T-helper 1 cell treated with Interleukin-12 subunit alpha and Interleukin-12 subunit beta and Interleukin-4 antibody, amounts not matched to agents 30 ng/mL and 1 ng/mL, for 36 hours (primary cell): ENCODE measurements at regions not wholly inside any gene's neighbourhood (a gene's known extent, or its start where the extent isn't known, plus 50 kb on each side); places are given as distances from the start of the nearest gene placed in this dataset.

ENCODE experiments used
- intact Hi-C: fragments of 100-400 bp; cut with micrococcal nuclease; formaldehyde crosslinking; loops from one replicate; pipeline ENCODE4 v1.15.1; 2024

DNA sequence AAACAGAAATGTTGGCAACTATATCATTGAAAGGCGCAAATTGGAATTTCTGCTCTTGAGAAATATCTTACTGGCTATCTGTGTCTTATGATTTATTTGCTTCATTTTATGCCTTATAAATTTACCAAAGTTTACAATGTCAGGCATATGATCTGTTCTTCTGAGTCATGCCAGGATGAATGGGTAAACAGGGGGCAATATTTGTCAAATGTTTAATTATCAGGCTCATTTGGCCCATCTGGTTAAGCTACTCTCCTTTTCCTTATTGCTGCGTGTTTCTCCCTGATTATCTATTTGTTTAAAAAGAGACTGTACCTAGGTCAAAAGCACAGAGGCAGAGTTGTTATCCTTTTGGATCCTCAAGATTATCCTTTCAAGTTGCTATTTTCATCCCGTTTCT is 903.8 kb upstream of the PCDH10 start:
- intact Hi-C loops = no loop called here

DNA sequence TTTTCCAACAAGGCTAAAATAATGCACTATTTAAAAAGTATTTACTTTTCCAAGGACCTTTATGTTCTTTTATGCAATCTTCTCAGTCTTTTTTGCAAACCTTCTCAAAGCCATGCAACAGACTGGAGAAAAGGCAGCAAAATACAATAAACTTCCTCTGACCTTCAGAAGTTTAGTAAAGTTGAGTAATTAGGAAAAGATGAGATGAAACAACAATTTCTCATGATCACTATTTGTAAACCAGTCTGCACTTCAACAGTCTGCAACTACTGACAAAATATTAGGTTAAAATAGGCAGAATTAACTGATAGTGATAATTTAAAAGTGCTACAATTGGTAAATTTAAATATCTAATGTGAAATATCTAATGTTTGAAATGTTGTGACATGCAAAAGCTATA is 884.9 kb upstream of the PCDH10 start:
- intact Hi-C loops = no loop called here

DNA sequence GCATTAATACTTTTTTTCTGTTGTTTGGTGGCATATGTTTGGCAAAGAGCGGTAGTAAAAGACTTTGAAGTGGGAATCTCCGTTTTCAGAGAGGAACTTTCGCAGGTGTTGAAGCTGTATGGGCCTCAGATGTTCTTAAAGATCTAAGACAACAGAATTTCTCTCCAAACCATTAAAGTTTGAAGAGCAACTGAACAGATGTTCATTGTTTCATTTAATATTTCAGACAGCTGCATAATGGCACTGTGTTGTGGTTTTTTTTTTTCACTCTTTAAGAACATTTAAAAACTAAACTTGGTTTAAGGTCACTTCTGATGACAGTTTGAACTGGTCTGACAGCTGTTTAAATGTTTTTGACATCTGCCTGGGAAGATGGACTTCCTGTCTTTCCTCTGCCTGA is 882.7 kb upstream of the PCDH10 start:
- intact Hi-C loops = no loop called here

DNA sequence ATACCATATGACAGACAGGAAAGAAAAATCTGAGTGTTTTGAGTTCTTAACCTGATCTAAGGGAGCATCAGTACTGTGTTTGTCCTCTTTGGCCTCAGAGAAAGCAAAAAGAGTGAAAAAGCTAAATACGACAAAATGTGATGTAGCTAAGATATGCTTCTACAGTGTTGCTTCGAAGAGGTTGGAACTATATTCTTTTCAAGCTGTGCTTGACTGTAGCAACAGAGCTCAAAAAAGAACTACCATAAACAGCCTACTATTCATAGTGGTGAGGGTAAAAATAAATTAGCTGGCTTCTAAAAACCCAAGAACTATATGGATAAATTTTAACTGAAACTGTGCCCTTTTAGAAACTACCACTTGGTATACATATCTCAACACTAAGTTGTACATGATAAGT is 881.8 kb upstream of the PCDH10 start:
- intact Hi-C loops = no loop called here

DNA sequence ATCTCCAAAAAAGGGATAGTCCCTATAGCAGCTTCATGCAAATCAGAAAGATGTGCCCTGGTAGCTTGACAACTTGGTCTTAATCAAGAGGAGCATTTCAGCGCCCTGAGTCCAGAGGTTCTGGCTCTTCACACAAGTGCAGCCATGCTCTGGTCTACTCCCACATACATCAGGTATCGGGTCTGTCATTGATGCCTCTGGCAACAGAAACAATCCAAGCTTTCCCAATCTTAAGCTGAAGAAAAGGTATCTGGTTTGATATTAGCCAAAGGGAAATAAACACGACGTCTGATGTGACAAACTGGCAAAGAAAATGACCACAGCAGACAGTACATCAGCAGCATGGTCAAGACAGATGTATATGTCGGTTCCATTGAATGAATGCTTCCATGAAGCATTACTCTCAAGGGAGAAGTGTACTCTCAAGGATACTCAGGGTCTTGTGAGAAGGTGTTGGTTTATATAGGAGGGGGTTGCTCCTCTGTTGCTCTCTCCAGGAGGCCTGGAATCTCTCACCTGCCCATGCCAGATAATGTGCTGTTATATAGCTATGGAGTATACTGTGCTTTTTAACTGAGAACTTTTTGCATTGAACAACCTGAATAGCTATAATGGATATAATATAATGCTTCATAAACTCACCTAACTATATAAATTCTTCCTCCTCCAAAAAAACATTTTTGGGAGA is 879.6 kb upstream of the PCDH10 start:
- intact Hi-C loops = no loop called here

DNA sequence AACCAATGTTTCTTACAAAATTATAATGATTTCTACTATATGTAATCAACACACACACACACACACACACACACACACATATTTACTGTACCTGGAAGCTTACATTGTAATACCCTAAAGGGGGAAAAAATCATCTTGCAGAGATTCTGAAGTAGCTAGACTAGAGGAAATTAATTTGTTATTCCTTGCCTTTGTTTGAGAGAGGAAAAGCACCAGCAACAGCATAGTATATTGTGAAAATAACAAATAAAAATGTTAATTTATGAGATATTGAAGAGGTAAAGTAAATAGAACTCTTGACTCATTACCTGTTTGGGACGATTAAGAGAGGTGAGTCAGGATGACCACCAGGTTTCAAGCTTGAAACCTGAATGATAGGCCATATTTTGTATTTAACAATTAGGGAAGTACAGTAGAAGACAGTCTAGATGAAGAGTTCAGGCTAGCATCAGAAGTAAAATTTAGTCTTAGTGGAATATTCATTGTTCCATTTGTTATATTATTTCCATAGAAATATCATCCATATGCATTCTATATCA is 873.4 kb upstream of the PCDH10 start:
- intact Hi-C loops = no loop called here

DNA sequence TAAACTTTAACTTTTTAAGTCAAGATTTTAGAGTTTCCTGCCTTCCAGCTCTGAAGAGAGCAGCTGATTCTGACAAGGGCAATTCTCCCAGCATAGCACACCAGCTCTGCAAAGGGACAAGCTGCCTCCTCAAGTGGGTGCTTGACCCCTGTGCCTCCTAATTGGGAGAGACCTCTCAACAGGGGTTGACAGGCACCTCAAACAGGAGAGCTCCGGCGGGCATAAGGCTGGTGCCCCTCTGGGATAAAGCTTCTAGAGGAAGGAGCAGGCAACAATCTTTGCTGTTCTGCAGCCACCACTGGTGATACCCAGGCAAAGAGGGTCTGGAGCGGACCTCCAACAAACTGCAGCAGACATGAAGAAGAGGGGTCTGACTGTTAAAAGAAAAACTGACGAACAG is 872.9 kb upstream of the PCDH10 start:
- intact Hi-C loops = no loop called here

DNA sequence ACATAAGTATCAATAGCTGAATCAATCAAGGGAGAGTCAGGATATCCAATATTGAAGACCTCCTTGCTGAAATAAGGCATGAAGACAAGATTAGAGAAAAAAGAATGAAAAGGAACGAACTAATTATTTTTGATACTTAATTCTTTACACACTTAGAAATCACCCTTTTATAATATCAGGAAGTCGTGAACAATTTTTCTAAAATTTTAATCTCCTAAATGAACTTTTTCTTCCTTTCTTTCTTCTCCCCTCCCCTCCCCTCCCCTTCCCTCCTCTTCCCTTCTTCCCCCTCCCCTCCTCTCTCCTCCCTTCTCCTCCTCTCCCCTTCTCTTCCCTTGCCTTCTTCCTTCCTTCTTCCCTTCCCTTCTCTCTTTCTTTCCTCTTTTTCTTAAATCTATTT is 872.1 kb upstream of the PCDH10 start:
- intact Hi-C loops = no loop called here

DNA sequence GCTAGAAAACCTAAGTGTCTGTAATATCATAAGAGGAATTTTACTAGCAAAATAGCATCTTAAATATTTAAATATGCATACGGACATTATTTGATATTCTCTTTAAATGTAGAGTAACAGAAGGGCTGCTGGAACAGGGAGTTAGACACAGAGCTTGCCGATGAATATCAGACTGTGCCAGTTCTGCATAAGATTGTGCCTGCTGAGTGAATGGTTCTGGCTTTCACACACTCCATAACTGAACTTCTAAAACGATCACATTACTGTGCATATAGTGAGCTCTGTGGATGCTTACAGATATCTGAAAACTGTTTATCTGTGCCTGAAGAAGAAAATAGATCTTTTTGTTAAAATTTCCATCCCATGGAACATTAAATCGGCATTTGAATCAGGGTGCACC is 867.4 kb upstream of the PCDH10 start:
- intact Hi-C loops = no loop called here

DNA sequence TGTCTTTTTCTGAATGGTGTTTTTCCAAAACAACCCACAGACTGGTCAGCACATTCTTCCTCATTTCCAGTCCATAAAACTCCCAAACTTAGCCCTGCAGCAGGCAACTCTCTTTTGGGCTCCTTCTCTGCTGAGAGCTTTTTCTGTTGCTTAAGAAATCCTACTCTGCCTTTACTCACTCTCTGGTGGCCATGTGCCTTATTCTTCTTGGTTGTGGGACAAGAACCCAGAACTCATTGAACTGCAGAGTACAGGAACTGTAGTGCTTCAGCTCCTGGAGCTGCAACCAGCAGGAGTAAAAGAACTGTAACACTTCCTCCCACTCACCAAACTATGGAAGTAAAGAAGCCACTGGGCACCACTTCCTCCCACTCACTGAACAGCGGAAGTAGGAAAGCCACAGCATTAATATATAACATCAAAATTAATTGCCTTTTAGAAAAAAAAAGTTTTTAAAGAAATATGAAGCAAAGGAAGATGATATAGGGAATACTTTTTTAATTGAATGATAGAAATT is 864.1 kb upstream of the PCDH10 start:
- intact Hi-C loops = no loop called here

DNA sequence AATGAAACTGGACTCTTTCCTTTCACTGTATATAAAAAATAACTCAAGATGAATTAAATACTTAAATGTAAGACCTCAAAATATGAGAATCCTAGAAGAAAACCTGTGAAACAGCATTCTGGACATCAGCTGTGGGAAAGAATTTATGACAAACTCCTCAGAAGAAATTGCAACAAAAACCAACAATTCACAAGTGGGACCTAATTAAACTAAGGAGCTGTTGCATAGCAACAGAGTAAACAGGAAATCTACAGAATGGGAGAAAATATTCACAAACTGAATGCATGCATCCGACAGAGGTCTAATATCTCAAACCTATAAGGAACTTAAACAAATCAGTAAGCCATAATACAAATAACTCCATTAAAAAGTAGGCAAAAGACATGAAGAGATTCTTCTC is 851.7 kb upstream of the PCDH10 start:
- intact Hi-C loops = no loop called here

DNA sequence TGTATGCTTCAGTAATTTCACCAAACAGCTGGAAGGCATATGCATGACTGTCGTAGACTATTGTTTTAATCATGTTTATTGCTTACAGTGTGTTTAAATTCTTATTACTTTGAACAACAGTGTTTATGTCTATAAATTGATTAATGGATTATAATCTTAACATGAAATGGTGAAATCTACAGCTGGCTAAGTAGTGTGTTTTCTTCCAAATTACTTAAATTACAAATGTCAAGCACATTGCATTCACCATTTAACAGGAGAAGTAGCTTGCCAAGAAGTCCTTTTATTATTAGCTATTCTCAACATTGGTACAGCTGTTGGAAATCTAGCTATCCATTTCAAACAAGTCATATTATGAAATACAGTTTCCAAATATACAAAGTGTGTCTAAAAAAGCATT is 849.3 kb upstream of the PCDH10 start:
- intact Hi-C loops = no loop called here

DNA sequence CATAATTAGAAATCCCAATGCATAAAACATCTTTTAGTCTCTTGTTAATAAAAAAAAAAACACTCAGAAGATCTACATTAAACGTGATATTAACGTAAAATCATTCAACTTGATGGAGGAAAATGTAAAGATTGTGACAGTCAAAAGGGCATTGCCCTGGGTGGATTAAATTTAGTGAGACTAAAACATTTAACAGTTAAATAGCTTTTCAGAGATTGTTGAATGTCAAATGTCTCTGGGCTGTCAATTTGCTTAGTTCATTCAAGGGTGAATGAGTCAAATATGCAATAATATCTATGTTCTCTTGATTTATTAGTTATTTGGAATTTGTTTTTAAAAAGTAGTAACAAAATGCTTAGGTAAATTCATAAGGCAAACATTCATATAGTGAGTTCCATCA is 836.6 kb upstream of the PCDH10 start:
- intact Hi-C loops = no loop called here

DNA sequence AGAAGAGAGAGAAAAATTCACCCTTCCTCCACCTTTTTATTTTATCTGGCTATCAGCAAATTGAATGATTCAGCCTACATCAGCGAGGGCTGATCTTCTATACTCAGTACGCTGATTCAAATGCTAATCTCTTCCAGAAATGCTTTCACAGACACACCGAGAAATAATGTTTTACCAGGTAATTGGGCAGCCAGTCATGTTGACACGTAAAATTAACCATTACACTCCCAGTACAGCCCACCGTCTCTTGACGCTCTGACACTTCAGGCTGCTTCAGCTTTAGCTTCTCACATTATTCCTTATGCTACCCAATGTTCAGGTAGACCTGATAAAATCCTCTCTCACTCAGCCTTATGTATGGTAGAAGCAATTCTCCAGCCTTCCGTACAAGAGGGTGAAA is 835.2 kb upstream of the PCDH10 start:
- intact Hi-C loops = no loop called here

DNA sequence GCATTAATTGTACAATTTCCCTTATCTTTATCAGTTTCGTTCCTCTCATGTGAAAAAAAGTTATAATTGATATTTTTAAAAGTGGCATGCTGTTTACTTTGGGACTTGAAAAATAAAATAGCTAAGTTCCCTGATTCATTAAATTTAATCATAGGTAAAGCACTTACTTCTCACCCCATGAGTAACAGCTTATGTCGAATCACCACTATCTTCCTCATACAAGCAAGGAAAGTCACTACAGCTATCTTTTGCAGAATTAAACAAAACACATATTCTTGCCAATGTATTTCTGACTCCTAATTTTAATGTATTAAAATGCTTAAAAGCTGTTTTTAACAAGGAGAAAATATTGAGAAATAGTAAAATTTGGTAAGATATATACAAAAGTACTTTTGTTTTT is 832.4 kb upstream of the PCDH10 start:
- intact Hi-C loops = no loop called here

DNA sequence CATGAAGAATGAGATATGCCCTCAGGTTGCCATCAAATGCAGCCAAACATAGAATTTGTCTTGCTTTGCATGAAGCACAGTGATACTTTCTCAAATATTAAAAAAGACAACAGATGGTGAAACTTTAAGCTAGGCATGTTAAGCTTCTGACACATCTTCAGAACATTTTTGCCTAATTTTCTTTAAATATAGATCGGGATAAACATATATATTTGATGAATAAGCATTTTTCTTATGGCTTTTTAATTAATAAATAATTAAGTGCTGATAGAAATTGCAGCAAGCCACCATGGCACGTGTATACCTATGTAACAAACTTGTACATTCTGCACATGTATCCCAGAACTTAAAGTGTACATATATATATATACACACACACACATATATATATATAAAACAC is 831.2 kb upstream of the PCDH10 start:
- intact Hi-C loops = no loop called here

DNA sequence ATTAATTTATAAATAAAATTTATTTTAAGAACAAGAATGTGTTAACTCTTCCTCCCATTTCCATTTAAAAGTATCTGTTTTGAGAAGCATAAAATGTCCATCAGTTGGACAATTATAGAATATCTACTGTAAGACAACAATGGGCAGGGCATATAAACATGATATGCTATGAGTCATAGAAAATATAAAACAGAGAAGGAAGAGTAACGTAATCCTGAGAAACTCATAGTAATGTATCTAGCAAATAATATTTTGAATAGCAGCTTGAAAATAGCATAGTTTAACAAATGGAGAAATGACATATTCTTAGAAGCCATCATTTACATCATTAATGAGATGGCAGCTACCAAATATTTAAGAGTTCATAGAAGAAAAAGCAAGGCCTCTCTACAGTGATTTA is 820.3 kb upstream of the PCDH10 start:
- intact Hi-C loops = no loop called here

DNA sequence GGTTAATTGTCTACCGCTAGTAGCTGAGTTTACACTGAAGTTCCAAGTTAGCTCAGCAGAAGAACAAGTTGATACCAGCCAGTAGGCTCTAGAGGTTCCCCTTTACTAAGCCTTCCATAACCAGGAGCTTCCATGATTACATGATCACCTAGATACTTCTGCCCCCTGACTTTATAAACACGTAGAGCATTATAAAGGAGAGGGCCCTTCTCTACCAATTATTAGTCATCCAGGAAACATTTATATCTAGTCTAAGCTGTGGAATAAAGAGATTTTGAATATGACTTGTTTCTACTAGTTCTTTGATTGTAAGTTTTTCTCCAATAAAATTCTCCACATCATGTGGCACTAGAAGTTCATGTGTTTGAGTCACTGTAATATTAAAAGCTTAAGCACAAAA is 818.1 kb upstream of the PCDH10 start:
- intact Hi-C loops = no loop called here

DNA sequence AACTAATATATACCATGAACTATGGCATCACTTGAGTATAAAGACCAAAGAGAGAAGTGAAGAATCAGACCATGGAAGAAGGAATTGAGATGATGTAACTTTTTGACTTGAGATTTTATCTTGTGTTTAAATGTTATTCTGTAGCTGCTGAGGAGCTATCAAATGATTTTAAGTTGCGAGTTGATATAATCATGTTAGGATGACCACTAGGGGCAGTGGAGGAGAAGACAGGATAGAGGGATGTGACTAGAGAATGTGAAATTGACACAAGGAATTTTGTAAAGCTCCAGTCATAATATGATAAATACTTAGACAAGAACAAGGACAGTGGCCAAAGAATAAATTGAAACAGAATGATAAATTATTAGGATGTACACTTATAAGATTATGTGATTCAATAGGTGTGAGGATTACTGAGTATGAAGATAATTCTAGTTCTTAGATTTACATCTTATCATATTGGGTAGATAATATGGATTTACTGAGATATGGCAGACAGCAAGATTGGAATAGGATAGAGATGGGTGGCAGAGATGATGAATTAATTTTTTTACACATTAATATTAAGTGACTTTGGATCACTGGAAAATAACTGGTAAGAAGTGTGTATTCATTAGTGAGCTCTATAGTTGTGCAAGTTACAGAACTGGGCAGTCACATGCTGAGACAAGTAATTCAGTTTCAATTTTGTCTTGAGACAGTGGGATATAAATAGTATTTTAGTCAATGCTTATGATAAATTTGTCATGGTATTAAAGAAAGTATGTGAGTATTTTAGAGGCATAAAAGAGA is 816.0 kb upstream of the PCDH10 start:
- intact Hi-C loops = no loop called here

DNA sequence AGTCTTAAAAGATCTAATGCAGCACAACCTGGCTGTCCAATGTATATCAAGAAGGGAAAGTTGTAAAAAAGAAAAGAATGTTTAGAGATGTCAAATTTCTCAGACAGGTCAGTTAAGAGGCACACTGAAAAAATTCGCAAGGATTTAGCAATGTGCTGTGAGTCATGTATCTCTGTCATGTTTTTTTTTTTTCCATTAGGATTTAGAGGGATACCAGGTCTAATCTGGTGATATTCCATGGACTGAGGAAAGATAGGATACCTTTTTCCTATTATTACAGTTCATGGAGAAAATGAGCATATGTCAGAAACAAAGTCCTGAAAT is 815.4 kb upstream of the PCDH10 start:
- intact Hi-C loops = no loop called here

DNA sequence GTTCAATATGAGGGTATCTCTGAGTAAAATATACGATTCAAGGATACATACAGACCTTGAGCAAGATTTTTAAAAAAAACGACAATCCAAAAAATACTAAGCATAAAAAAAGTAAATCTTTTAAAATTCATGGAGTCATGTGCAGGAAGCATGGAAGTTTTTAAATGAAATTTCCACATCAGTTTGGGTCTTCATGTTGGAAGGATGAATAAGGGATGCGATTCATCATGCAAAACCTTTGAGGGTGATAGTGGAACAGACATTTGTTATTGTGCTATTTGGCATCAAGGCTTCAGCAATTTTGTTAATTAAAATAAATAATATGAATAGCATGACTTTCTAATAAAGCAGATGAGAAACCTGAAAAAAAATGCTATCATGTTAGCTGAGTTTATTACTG is 815.0 kb upstream of the PCDH10 start:
- intact Hi-C loops = no loop called here

DNA sequence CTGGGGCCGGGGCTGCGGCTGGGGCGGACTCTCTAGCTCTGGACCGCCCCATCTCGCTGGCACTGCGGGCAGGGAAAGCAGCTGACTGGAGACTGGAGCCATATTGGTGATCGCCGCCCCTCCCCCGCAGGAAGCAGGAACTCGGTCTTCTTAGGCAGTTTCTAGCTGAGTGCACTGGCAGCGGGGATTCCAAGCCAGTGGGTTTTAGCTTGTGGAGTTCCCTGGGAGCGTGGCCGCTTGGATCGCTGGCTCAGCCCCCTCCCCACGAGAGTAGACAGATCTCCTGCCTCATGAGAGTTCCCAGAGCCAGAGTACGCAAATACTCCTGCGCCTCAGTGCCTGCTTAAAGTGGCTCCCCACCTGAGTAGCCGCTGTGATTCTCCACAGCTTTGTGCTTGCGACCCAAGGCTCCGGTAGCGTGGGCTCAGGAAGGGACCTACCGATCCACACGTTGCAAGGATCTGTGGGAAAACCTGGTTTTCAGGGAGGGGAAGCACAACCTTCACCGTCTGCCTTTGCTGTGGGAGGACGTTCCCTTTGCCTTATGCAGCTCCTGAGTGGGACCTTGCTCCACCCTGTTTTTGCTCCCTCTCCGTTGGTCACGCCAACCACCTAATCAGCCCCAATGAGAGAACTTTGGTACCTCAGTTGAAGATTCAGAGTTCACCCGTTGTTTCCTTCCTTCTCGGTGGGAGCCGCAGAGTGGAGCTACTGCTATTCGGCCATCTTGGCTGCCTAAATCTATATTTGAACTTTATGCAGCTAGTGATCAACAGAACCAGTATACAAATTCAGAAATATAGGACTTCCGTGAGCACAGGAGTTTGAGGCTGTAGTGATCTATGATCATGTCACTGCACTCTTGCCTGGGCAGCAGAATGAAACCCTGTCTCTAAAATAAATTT is 803.9 kb upstream of the PCDH10 start:
- intact Hi-C loops = no loop called here
